Left kidney (tissue), 1 donor: ENCODE measurements at regions not wholly inside any gene's neighbourhood (a gene's known extent, or its start where the extent isn't known, plus 50 kb on each side); places are given as distances from the start of the nearest gene placed in this dataset.
"Not testable (repeated sequence)": the region's sequence is repeated elsewhere in the genome, so short reads cannot be mapped to it uniquely, and the experiment has no call there.

Experiments used
- DNase-seq: peaks from one replicate; pipeline ENCODE4 v3.0.0-alpha.2; 2013

DNA sequence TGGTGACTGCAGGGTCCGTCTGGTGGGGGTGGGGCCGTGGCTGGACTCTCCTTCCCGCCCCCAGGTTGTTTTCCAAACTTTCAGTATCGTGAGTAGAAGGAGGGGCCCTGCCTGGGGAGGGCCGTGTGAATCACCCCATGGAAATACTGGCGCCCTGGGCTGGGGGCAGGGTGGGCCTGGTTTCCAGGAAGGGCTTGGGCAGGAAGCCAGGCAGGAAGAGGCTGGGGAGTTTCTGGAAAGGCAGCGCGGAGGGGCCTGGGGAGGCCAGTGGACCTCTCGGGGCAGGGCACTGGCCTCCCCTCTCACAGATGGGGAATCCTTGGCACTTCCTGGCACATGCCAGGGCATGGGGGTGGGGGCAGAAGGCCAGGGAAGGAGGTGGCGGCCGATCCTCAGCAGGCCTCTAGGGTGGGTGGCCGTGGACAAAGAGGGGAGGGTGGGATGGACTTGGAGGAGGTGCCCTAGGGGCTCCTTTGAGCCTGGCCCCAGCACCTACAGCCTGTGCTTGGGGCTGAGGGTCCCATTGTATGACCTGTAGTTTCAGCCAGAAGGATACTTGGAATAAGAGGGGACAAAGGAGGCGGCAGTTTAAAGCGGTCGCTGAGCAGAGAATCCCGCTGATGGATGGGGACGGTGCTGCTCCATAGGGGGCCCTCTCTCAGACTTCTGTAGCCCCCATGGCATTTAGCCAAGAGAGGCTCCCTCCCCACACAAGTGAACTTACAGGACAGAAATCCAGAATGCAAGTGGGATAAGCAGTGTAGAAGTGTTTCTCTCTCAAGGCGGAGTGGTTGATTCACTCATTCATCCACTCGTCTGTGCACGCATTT, 56.5 kb upstream of the GATA2 start:
- DNase-seq = peak; percentile 60

DNA sequence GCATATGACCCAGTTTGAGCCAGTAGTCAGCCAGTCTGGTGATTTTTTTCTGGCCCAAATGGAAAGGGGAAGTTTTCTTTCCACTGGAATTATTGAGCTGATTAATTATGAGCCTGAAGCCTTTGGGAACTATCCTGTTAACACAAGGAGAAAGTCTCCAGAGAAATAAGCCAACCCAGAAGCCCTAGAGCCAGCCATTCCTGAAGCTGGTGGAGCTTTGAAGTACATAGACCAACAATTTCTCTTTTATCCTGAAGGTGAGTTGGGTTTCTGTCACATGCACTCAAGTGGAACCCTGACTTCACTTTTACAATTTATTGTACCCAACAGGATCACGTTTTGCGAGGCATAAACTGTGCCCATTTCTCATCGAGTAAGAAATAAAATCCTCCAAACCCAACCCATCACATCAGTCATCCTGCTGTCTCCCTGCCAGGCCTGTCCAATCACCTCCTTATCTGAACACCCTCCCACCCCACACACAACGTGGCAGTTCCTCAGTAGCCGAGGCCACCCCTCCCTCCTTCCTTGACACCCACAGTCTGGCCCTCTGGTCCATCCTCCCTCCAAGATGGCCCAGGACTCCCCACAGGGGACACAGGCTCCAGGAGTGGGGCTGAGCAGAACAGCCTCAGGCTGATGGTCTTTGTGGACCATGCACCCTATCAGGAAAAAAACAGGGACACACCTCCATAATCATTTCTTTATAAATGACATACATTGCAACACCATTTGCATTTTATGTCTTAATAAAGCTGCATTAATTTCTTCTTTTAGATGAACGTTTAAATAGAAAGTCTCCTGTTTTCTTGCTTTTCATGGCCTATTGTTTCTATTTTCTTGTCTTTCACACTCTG, 55.7 kb upstream of the GATA2 start:
- DNase-seq = no peak

- no peak for DNase-seq
Measured at GRCh38 chr3:128548021-128548420, 55.0 kb upstream of the GATA2 start.

DNA sequence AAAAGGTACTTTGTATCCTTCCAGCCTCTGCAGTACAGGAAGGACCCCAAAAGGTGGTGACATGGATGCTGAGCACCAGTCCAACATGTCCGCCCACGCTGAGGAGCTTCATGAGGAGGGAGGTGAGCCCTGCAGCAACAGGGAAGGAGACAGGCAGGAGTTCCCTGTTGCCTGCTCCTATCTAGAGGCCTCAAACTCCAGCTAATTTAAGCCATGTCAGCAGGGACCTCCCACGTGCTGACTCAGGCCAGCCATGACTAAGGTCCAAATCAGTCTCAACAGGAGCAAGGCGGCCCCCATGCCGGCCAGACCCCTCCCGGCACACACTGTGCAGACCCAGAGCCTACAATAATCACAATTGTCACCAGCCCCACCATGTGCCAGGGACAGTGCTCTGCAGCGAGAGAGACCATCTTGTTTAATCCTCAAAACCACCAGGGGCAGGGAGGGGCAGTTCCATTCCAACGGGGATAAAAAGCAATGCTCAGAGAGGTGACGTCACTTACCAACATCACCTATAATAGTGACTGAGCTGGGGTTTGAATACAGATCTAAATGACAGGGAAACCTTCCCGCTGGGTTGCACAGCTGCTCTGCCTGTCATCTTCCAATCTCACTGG, 54.5 kb upstream of the GATA2 start:
- no peak for DNase-seq

DNA sequence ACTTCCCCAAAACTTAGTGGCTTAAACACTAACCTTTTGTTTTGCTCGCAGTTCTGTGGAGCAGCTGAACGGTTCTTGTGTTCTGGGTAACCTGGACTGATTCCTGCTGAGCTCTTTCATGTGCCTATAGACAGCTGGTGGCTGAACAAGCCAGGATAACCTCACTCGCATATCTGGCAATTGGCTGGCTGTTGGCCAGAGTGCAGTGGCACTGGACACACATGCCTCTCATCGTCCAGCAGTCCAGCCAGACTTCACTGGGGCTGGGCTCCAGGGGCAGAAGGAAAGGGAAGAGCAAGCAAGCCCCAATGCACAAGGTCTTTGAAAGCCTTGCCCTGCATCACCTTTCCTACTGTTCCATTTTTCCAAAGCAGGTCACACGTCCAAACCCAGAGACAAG, 53.6 kb upstream of the GATA2 start:
- DNase-seq = no peak

- DNase-seq = no peak
Measured at GRCh38 chr3:128545120-128545752, 52.2 kb upstream of the GATA2 start.

- no peak for DNase-seq
Measured at GRCh38 chr3:128544190-128544589, 51.2 kb upstream of the GATA2 start.

- not testable (repeated sequence) for DNase-seq
Measured at GRCh38 chr3:128543570-128544174, 50.7 kb upstream of the GATA2 start.
